DND-41 (cell line): ENCODE measurements at regions not wholly inside any gene's neighbourhood (a gene's known extent, or its start where the extent isn't known, plus 50 kb on each side); places are given as distances from the start of the nearest gene placed in this dataset.

Source experiments
- ATAC-seq: fragments of 200-7000 bp; cut with Tn5 transposase; 3 replicates; pipeline ENCODE4 v1.9.1; 2021; ENCODE audit warnings: low read depth; ENCODE audit not compliant: insufficient read depth
- DNase-seq: peaks from one replicate; pipeline ENCODE4 v3.0.0-alpha.2; 2020
- H2AFZ ChIP-seq: 2 replicates; pipeline ENCODE4 v1.6.0; 2012; ENCODE audit warnings: low read depth, low read length
- H3K27ac ChIP-seq: 2 replicates; pipeline ENCODE4 v1.5.1; 2012; ENCODE audit warnings: low read length, inconsistent platforms
- H3K27me3 ChIP-seq: fragments of 200-600 bp; sonication (generic); 2 replicates; pipeline ENCODE4 v1.6.0; 2012; ENCODE audit warnings: low read length, mild to moderate bottlenecking, inconsistent platforms; ENCODE audit not compliant: insufficient read depth, poor library complexity
- H3K36me3 ChIP-seq: 2 replicates; pipeline ENCODE4 v1.5.1; 2012; ENCODE audit warnings: low read length, inconsistent platforms; ENCODE audit not compliant: insufficient read depth
- H3K4me1 ChIP-seq: 2 replicates; pipeline ENCODE4 v1.5.1; 2012; ENCODE audit warnings: mild to moderate bottlenecking, low read length; ENCODE audit not compliant: insufficient read depth
- H3K4me2 ChIP-seq: 2 replicates; pipeline ENCODE4 v1.6.0; 2012; ENCODE audit warnings: mild to moderate bottlenecking, moderate library complexity, low read length, inconsistent platforms; ENCODE audit not compliant: insufficient read depth
- H3K4me3 ChIP-seq, 2 experiments: fragments of 200-600 bp in 1 of 2; shearing (Covaris generic) in 1 of 2; 2 replicates each; pipeline ENCODE4 v1.5.1; 2012 to 2016; ENCODE audit warnings: inconsistent platforms in 2 of 2, low read length in 2 of 2, mild to moderate bottlenecking in 2 of 2, low read depth in 1 of 2, moderate library complexity in 1 of 2
- H3K79me2 ChIP-seq: 2 replicates; pipeline ENCODE4 v1.6.0; 2012; ENCODE audit warnings: low read length, inconsistent platforms; ENCODE audit not compliant: insufficient read depth
- H3K9ac ChIP-seq: 2 replicates; pipeline ENCODE4 v1.6.0; 2012; ENCODE audit warnings: low read depth, mild to moderate bottlenecking, inconsistent platforms, low read length, moderate library complexity
- H3K9me3 ChIP-seq: 2 replicates; pipeline ENCODE4 v1.5.1; 2012; ENCODE audit warnings: low read length, moderate library complexity, mild to moderate bottlenecking, inconsistent platforms; ENCODE audit not compliant: insufficient read depth, severe bottlenecking
- H4K20me1 ChIP-seq: 2 replicates; pipeline ENCODE4 v1.6.0; 2012; ENCODE audit warnings: low read length; ENCODE audit not compliant: insufficient read depth
- CTCF ChIP-seq: IDR thresholded peaks from 2 replicates; pipeline ENCODE4 v1.5.1; 2012; ENCODE audit warnings: borderline replicate concordance, low read length, moderate library complexity, mild to moderate bottlenecking; ENCODE audit not compliant: poor library complexity, severe bottlenecking; ENCODE audit errors: extremely low read depth
- EZH2 ChIP-seq: IDR thresholded peaks from 3 replicates; pipeline ENCODE4 v1.6.1; 2012; ENCODE audit warnings: borderline replicate concordance, low read depth, mild to moderate bottlenecking, moderate library complexity, low read length, inconsistent platforms; ENCODE audit not compliant: severe bottlenecking

- Histone ChIP-seq H3K27ac (no peak overlapping the region), H3K36me3 (no peaks in the 10 kb centered on the region), H3K79me2 (no peaks in the 10 kb centered on the region), H3K4me2 (no peak overlapping the region), H2AFZ (no peak overlapping the region), H3K27me3 (peaks cover 5% of the 10 kb centered on the region), H3K9ac (no peak overlapping the region), H4K20me1 (no peaks in the 10 kb centered on the region), H3K9me3 (no peaks in the 10 kb centered on the region), H3K4me1 (no peaks in the 10 kb centered on the region), H3K4me3 (no peak overlapping the region)
- TF ChIP-seq CTCF = no peak
- no peak for TF ChIP-seq EZH2
- ATAC-seq = no peak
- no peak for DNase-seq
These were observed 181.1 kb downstream of the PLCE1 start for GRCh38 chr10:94174838-94175237.

GRCh38 chr10:94178475-94179253, 184.1 kb downstream of the NOC3L start:
- no peak overlapping the region for H3K27ac ChIP-seq
- H3K9ac ChIP-seq = no peak overlapping the region
- H2AFZ ChIP-seq = no peak overlapping the region
- H3K9me3 ChIP-seq = no peaks in the 10 kb centered on the region
- no peak for ATAC-seq
- H3K4me3 ChIP-seq = no peak overlapping the region
- H3K79me2 ChIP-seq = no peaks in the 10 kb centered on the region
- no peaks in the 10 kb centered on the region for H4K20me1 ChIP-seq
- H3K4me2 ChIP-seq = no peak overlapping the region
- TF ChIP-seq EZH2 = no peak
- peaks cover 5% of the 10 kb centered on the region for H3K27me3 ChIP-seq
- no peaks in the 10 kb centered on the region for H3K36me3 ChIP-seq
- H3K4me1 ChIP-seq = no peaks in the 10 kb centered on the region
- no peak for DNase-seq

- Histone ChIP-seq H3K36me3 (no peaks in the 10 kb centered on the region), H3K4me1 (no peaks in the 10 kb centered on the region), H3K9ac (no peak overlapping the region), H3K4me3 (no peak overlapping the region), H3K79me2 (no peaks in the 10 kb centered on the region), H3K27me3 (peaks cover 5% of the 10 kb centered on the region), H3K9me3 (no peaks in the 10 kb centered on the region), H2AFZ (no peak overlapping the region), H4K20me1 (no peaks in the 10 kb centered on the region), H3K27ac (no peak overlapping the region), H3K4me2 (no peak overlapping the region)
- ATAC-seq = no peak
- no peak for TF ChIP-seq CTCF
- TF ChIP-seq EZH2 = no peak
- no peak for DNase-seq
These were observed 182.2 kb downstream of the NOC3L start for GRCh38 chr10:94180576-94180975.

GRCh38 chr10:94183666-94184264, 179.0 kb downstream of the NOC3L start:
- H4K20me1 ChIP-seq = no peaks in the 10 kb centered on the region
- no peak overlapping the region for H3K9ac ChIP-seq
- H3K27ac ChIP-seq = no peak overlapping the region
- H3K27me3 ChIP-seq = no peaks in the 10 kb centered on the region
- H3K4me1 ChIP-seq = no peaks in the 10 kb centered on the region
- no peak for DNase-seq
- H3K36me3 ChIP-seq = no peaks in the 10 kb centered on the region
- TF ChIP-seq EZH2 (no peak), CTCF (no peak)
- no peak overlapping the region for H3K4me2 ChIP-seq
- no peak overlapping the region for H2AFZ ChIP-seq
- H3K4me3 ChIP-seq = no peak overlapping the region
- H3K9me3 ChIP-seq = no peaks in the 10 kb centered on the region
- H3K79me2 ChIP-seq = no peaks in the 10 kb centered on the region
- no peak for ATAC-seq
